ENCODE measurements at regions not wholly inside any gene's neighbourhood (a gene's known extent, or its start where the extent isn't known, plus 50 kb on each side); places are given as distances from the start of the nearest gene placed in this dataset.

DNA sequence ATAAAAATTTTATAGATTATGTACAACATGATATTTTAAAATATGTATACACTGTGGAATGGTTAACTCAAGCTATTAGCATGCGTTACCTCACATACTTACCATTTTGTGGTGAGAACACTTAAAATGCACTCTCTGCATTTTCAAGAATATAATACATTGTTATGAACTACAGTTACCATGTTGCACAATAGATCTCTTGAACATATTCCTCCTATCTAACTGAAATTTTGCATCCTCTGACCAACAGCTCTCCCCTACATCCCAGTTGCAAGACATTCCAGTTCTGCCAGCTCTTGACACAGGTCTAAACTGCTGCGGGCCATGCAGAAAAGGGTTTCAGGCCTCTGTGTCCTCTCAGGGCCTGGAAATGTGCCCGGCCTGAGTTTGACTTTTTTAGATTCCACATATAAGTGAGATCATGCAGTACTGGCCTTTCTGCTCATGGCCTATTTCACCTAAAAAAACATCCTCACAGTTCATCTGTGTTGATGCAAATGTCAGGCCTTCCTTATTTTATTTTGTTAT is 113.7 kb downstream of the CDCA7 start:
- no peaks in the 10 kb centered on the region for H3K9me3 ChIP-seq
- H3K36me3 ChIP-seq, result no peaks in the 10 kb centered on the region
- intact Hi-C loops (cut with DNase I; ENCODE audit: low total_unique reads) (no loop called here), in situ Hi-C loops (cut with MboI; ENCODE audit: low sequenced_read_pairs in 4 of 4) (no loop called here)
- no peak for ATAC-seq
- no peak for DNase-seq
- H3K27me3 ChIP-seq, result no peaks in the 10 kb centered on the region
- no peak overlapping the region for H3K27ac ChIP-seq
- no peak overlapping the region for H3K4me3 ChIP-seq
- H3K4me1 ChIP-seq, result no peaks in the 10 kb centered on the region
- TF ChIP-seq, protein P1, sequence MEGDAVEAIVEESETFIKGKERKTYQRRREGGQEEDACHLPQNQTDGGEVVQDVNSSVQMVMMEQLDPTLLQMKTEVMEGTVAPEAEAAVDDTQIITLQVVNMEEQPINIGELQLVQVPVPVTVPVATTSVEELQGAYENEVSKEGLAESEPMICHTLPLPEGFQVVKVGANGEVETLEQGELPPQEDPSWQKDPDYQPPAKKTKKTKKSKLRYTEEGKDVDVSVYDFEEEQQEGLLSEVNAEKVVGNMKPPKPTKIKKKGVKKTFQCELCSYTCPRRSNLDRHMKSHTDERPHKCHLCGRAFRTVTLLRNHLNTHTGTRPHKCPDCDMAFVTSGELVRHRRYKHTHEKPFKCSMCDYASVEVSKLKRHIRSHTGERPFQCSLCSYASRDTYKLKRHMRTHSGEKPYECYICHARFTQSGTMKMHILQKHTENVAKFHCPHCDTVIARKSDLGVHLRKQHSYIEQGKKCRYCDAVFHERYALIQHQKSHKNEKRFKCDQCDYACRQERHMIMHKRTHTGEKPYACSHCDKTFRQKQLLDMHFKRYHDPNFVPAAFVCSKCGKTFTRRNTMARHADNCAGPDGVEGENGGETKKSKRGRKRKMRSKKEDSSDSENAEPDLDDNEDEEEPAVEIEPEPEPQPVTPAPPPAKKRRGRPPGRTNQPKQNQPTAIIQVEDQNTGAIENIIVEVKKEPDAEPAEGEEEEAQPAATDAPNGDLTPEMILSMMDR (IDR thresholded peaks at IDR 0.05 in 4 of 5, conservative IDR thresholded peaks at IDR 0.05 in 1 of 5), result no peak
- TF ChIP-seq POLR2A (IDR thresholded peaks at IDR 0.05), result no peak

GRCh38 chr2:173472112-173472511 is 117.4 kb downstream of the CDCA7 start:
- Histone ChIP-seq H3K4me3 (no peak overlapping the region), H3K9me3 (no peaks in the 10 kb centered on the region), H3K4me1 (no peaks in the 10 kb centered on the region), H3K27me3 (no peaks in the 10 kb centered on the region), H3K27ac (no peak overlapping the region), H3K36me3 (no peaks in the 10 kb centered on the region)
- no peak for TF ChIP-seq POLR2A (IDR thresholded peaks at IDR 0.05)
- TF ChIP-seq, protein P1 (IDR thresholded peaks at IDR 0.05 in 4 of 5, conservative IDR thresholded peaks at IDR 0.05 in 1 of 5), result no peak
- DNase-seq (no peak), ATAC-seq (no peak)
- in situ Hi-C loops (cut with MboI; ENCODE audit: low sequenced_read_pairs in 4 of 4) (no loop called here), intact Hi-C loops (cut with DNase I; ENCODE audit: low total_unique reads) (no loop called here)

DNA sequence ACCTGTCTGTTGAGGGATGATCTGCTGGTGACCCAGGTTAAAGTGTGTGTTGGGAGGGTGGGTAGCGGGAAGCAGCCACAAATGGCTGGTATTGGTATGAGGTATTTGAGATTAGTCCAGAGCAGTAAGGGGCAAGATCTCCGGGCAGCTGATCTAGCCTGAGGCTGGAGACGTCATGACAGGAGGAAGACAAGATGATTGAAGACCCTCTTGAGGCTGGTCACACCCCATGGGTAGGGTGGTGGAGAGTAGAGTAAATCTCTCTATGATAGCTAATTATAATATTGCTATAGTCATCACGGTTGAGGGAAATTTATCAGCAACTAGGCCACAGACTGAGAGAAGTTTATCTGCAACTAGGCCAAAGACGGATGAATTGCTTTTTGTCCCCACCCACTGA is 128.5 kb downstream of the CDCA7 start:
- Histone ChIP-seq H3K4me3 (no peak overlapping the region), H3K36me3 (no peaks in the 10 kb centered on the region), H3K27ac (no peak overlapping the region), H3K27me3 (no peaks in the 10 kb centered on the region), H3K4me1 (no peaks in the 10 kb centered on the region), H3K9me3 (no peaks in the 10 kb centered on the region)
- ATAC-seq (no peak), DNase-seq (no peak)
- intact Hi-C loops (cut with DNase I; ENCODE audit: low total_unique reads) (no loop called here), in situ Hi-C loops (cut with MboI; ENCODE audit: low sequenced_read_pairs in 4 of 4) (no loop called here)
- TF ChIP-seq POLR2A (IDR thresholded peaks at IDR 0.05), result no peak
- TF ChIP-seq, protein P1 (IDR thresholded peaks at IDR 0.05 in 4 of 5, conservative IDR thresholded peaks at IDR 0.05 in 1 of 5), result no peak

DNA sequence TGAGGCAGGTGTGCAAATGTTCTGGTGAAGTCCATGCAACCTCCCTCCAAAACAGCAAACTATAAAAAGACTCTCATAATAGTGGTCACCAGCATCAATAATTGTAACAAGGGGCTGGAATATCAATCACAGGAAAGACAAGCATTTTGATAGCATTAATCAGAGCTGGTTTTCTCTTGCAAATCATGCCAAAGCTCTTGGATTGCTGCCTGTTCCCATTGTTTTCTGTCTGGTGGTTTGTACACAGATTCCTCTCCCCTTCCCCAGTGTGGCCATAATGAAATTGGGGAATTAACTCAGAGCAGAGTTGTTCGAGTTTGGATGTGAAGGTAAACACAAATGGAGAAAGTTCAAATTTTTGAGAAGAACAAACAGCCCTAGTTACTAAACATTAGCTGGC is 134.2 kb downstream of the CDCA7 start:
- Histone ChIP-seq H3K4me3 (no peak overlapping the region), H3K27ac (no peak overlapping the region), H3K27me3 (no peaks in the 10 kb centered on the region), H3K4me1 (no peaks in the 10 kb centered on the region), H3K36me3 (no peaks in the 10 kb centered on the region), H3K9me3 (no peaks in the 10 kb centered on the region)
- DNase-seq (no peak), ATAC-seq (no peak)
- intact Hi-C loops (cut with DNase I; ENCODE audit: low total_unique reads) (no loop called here), in situ Hi-C loops (cut with MboI; ENCODE audit: low sequenced_read_pairs in 4 of 4) (no loop called here)
- TF ChIP-seq, protein P1 (IDR thresholded peaks at IDR 0.05 in 4 of 5, conservative IDR thresholded peaks at IDR 0.05 in 1 of 5), result no peak
- no peak for TF ChIP-seq POLR2A (IDR thresholded peaks at IDR 0.05)

DNA sequence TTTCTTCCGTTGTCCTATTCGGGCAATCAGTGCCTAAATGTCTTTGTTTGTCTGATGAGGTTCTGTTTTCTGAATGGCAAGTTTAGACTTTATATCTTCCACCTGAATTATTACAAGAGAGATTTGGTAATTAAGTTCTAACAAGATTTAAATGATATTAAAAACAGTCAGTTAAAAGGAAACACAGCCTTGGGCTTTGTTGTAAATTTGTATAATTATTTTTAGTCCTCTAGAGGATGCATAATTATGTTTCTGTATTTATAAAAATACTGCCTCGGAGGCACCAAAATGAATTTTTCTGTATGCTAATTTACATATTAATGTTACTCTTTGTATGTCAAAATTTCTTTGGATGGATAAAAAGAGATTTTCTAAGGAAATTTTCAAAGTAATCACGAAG is 136.7 kb downstream of the CDCA7 start:
- Histone ChIP-seq H3K27me3 (no peaks in the 10 kb centered on the region), H3K27ac (no peak overlapping the region), H3K36me3 (no peaks in the 10 kb centered on the region), H3K4me1 (no peaks in the 10 kb centered on the region), H3K9me3 (no peaks in the 10 kb centered on the region), H3K4me3 (no peak overlapping the region)
- ATAC-seq (no peak), DNase-seq (no peak)
- no peak for TF ChIP-seq POLR2A (IDR thresholded peaks at IDR 0.05)
- TF ChIP-seq, protein P1 (IDR thresholded peaks at IDR 0.05 in 4 of 5, conservative IDR thresholded peaks at IDR 0.05 in 1 of 5), result no peak
- intact Hi-C loops (cut with DNase I; ENCODE audit: low total_unique reads), result no loop called here
- in situ Hi-C loops (cut with MboI; ENCODE audit: low sequenced_read_pairs in 4 of 4), result no loop called here
